Trophoblast cell (in vitro differentiated cells and primary cell): ENCODE measurements at regions not wholly inside any gene's neighbourhood (a gene's known extent, or its start where the extent isn't known, plus 50 kb on each side); places are given as distances from the start of the nearest gene placed in this dataset.

ENCODE experiments used
- DNase-seq, 2 donors: peaks; one replicate each; pipeline ENCODE4 v3.0.0-alpha.2; 2016
- H2AFZ ChIP-seq: 2 replicates; pipeline ENCODE4 v1.6.1; 2013; ENCODE audit warnings: low read length, moderate library complexity, mild to moderate bottlenecking; ENCODE audit not compliant: insufficient read depth, poor library complexity
- H2AK5ac ChIP-seq: 2 replicates; pipeline ENCODE4 v1.6.1; 2013; ENCODE audit warnings: mild to moderate bottlenecking, low read length
- H2BK120ac ChIP-seq: 2 replicates; pipeline ENCODE4 v1.6.1; 2013; ENCODE audit warnings: low read length, mild to moderate bottlenecking, moderate library complexity; ENCODE audit not compliant: insufficient read depth, poor library complexity
- H2BK12ac ChIP-seq: 2 replicates; pipeline ENCODE4 v1.6.1; 2013; ENCODE audit warnings: mild to moderate bottlenecking, low read length, moderate library complexity
- H2BK5ac ChIP-seq: 2 replicates; pipeline ENCODE4 v1.6.1; 2013; ENCODE audit warnings: low read length, low read depth, moderate library complexity, mild to moderate bottlenecking; ENCODE audit not compliant: poor library complexity
- H3K14ac ChIP-seq: 2 replicates; pipeline ENCODE4 v1.6.1; 2013; ENCODE audit warnings: mild to moderate bottlenecking, low read length
- H3K18ac ChIP-seq: 2 replicates; pipeline ENCODE4 v1.6.1; 2013; ENCODE audit warnings: mild to moderate bottlenecking, low read length
- H3K23ac ChIP-seq: 2 replicates; pipeline ENCODE4 v1.6.1; 2013; ENCODE audit warnings: low read length
- H3K27ac ChIP-seq: 2 replicates; pipeline ENCODE4 v1.5.1; 2013; ENCODE audit warnings: low read depth, mild to moderate bottlenecking, inconsistent platforms, low read length, moderate library complexity
- H3K27me3 ChIP-seq: 2 replicates; pipeline ENCODE4 v1.6.1; 2013; ENCODE audit warnings: inconsistent platforms, mild to moderate bottlenecking, low read length, moderate library complexity; ENCODE audit not compliant: insufficient read depth
- H3K36me3 ChIP-seq, 2 experiments: 1 replicate in 1 of 2; 2 replicates in 1 of 2; pipeline ENCODE4 v1.6.1; 2013; ENCODE audit warnings: low read length in 2 of 2, mild to moderate bottlenecking in 2 of 2, moderate library complexity in 1 of 2; ENCODE audit not compliant: insufficient read depth in 2 of 2, control insufficient read depth in 1 of 2
- H3K4ac ChIP-seq: 2 replicates; pipeline ENCODE4 v1.6.1; 2013; ENCODE audit warnings: low read depth, mild to moderate bottlenecking, low read length, moderate library complexity
- H3K4me1 ChIP-seq, 2 experiments: 1 replicate in 1 of 2; 2 replicates in 1 of 2; pipeline ENCODE4 v1.6.1; 2013; ENCODE audit warnings: low read length in 2 of 2, mild to moderate bottlenecking in 2 of 2, moderate library complexity in 1 of 2; ENCODE audit not compliant: insufficient read depth in 2 of 2, control insufficient read depth in 1 of 2
- H3K4me2 ChIP-seq: 2 replicates; pipeline ENCODE4 v1.6.1; 2013; ENCODE audit warnings: inconsistent platforms, mild to moderate bottlenecking, low read length, moderate library complexity
- H3K4me3 ChIP-seq: 2 replicates; pipeline ENCODE4 v1.5.1; 2013; ENCODE audit warnings: mild to moderate bottlenecking, low read depth, low read length, inconsistent platforms
- H3K79me1 ChIP-seq: one replicate; pipeline ENCODE4 v1.6.1; 2013; ENCODE audit warnings: low read length
- H3K79me2 ChIP-seq: 2 replicates; pipeline ENCODE4 v1.6.1; 2013; ENCODE audit warnings: low read length, mild to moderate bottlenecking; ENCODE audit not compliant: control insufficient read depth, insufficient read depth, poor library complexity
- H3K9ac ChIP-seq: 2 replicates; pipeline ENCODE4 v1.6.1; 2013; ENCODE audit warnings: mild to moderate bottlenecking, low read length
- H3K9me3 ChIP-seq: 2 replicates; pipeline ENCODE4 v1.6.1; 2013; ENCODE audit warnings: low read depth, mild to moderate bottlenecking, control low read depth, inconsistent platforms, low read length; ENCODE audit not compliant: insufficient read depth
- H4K12ac ChIP-seq: 2 replicates; pipeline ENCODE4 v1.6.1; 2013; ENCODE audit warnings: low read depth, mild to moderate bottlenecking, low read length, moderate library complexity
- H4K8ac ChIP-seq: 2 replicates; pipeline ENCODE4 v1.6.1; 2013; ENCODE audit warnings: low read depth, mild to moderate bottlenecking, low read length, moderate library complexity
- H4K91ac ChIP-seq: one replicate; pipeline ENCODE4 v1.6.1; 2013; ENCODE audit warnings: low read depth, mild to moderate bottlenecking, low read length, moderate library complexity
- WGBS: extraction: QIAGEN DNeasy Blood & Tissue Kit; methylation state at CpG from one replicate; pipeline ENCODE4 v1.1.7; 2013; ENCODE audit warnings: missing lambda C conversion rate; ENCODE audit not compliant: insufficient read length, insufficient coverage; ENCODE audit errors: extremely low coverage; 5-methylcytosine and 5-hydroxymethylcytosine counted together

DNA sequence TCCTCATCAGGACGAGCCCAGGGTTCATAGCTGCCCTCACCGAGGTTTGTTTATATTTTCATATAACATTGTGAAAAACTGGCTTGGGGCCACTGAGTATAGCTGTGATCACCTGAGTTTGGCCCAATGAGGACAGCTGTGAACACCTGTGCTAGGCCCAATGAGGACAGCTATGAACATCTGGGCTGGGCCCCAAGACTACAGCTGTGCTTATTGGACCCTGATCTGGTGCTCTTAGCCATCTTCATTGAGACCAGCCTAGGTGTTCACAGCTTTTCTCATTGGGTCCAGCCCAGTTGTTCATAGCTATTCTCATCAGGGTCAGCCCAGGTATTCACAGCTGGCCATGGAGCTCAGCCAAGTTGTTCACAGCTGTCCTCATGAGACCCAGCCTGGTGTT, 1167.3 kb downstream of the UQCRFS1 start:
- H3K4me3 ChIP-seq: no peak overlapping the region
- no CpG with 5 or more reads among the region's 2 CpGs for WGBS
- no peak overlapping the region for H3K9ac ChIP-seq
- H3K36me3 ChIP-seq: no peaks in the 10 kb centered on the region
- no peaks in the 10 kb centered on the region for H3K4me1 ChIP-seq
- no peak for DNase-seq
- no peak overlapping the region for H4K12ac ChIP-seq
- H3K4me2 ChIP-seq: no peak overlapping the region
- no peak overlapping the region for H2AK5ac ChIP-seq
- H3K27ac ChIP-seq: no peak overlapping the region
- H2BK5ac ChIP-seq: no peak overlapping the region
- H3K4ac ChIP-seq: no peak overlapping the region
- no peak overlapping the region for H2BK12ac ChIP-seq
- H3K14ac ChIP-seq: no peak overlapping the region
- no peaks in the 10 kb centered on the region for H3K27me3 ChIP-seq
- peaks cover 6% of the 10 kb centered on the region for H3K9me3 ChIP-seq
- no peaks in the 10 kb centered on the region for H3K79me1 ChIP-seq
- no peak overlapping the region for H4K91ac ChIP-seq
- H3K79me2 ChIP-seq: no peaks in the 10 kb centered on the region
- H4K8ac ChIP-seq: no peak overlapping the region
- no peak overlapping the region for H3K23ac ChIP-seq
- no peak overlapping the region for H2AFZ ChIP-seq
- H3K18ac ChIP-seq: no peak overlapping the region
- no peak overlapping the region for H2BK120ac ChIP-seq

DNA sequence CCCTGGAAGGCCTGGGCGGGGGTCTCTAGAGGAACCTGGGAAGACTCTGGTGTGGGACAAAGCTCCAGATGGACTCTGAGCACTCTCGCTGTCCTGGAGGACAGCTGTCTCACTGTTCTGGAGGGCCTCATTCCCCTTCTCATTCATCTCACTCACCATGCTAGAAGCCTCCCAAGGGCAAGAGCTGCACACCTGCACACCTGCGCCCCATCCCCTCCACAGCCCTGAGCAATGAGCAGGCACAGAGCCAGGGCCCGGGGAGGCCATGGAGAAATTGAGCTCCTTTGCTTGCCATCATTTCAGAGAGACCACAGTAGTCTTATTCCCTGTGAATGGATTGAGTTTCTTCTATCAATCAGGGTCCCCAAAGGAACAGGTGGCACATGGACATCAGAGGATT, 1168.5 kb downstream of the UQCRFS1 start:
- Histone ChIP-seq H2BK12ac (no peak overlapping the region), H4K8ac (no peak overlapping the region), H3K9ac (no peak overlapping the region), H3K4ac (no peak overlapping the region), H3K4me3 (no peak overlapping the region), H2AFZ (no peak overlapping the region), H3K23ac (no peak overlapping the region), H2BK120ac (no peak overlapping the region), H3K36me3 (no peaks in the 10 kb centered on the region), H3K18ac (no peak overlapping the region), H2AK5ac (no peak overlapping the region), H4K91ac (no peak overlapping the region), H4K12ac (no peak overlapping the region), H3K9me3 (peaks cover 4% of the 10 kb centered on the region), H3K4me1 (no peaks in the 10 kb centered on the region), H3K14ac (no peak overlapping the region), H3K79me2 (no peaks in the 10 kb centered on the region), H2BK5ac (no peak overlapping the region), H3K27ac (no peak overlapping the region), H3K4me2 (no peak overlapping the region), H3K79me1 (no peaks in the 10 kb centered on the region), H3K27me3 (no peaks in the 10 kb centered on the region)
- WGBS: no CpG with 5 or more reads among the region's 4 CpGs
- no peak for DNase-seq

DNA sequence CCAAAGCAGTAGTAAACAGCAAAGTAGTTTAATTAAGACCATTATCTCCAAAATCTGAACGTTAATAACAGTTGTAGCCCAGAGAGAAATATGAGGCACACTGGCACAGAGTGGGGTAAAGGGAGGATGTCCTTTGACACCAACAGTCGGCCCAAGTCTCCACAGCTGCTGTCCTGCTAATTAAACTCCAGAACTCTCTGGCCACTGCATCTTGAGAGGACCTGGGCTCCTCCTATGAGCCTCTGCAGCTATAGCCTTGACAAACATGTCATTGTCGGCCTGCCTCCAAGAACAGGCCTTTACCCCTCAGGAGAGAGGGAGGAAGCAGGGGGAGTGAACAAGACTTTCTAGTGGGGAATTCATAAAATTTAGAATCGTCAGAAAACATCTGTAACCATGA, 1170.4 kb downstream of the UQCRFS1 start:
- Histone ChIP-seq H4K12ac (no peak overlapping the region), H3K27ac (no peak overlapping the region), H3K9me3 (peaks cover 4% of the 10 kb centered on the region), H2BK5ac (no peak overlapping the region), H4K8ac (no peak overlapping the region), H3K4me2 (no peak overlapping the region), H3K23ac (no peak overlapping the region), H2AFZ (no peak overlapping the region), H2BK120ac (no peak overlapping the region), H3K14ac (no peak overlapping the region), H3K36me3 (no peaks in the 10 kb centered on the region), H3K18ac (no peak overlapping the region), H4K91ac (no peak overlapping the region), H2AK5ac (no peak overlapping the region), H3K79me2 (no peaks in the 10 kb centered on the region), H3K4me3 (no peak overlapping the region), H2BK12ac (no peak overlapping the region), H3K4ac (no peak overlapping the region), H3K27me3 (no peaks in the 10 kb centered on the region), H3K9ac (no peak overlapping the region), H3K4me1 (peaks cover 0 to 6% of the 10 kb centered on the region in 2 experiments), H3K79me1 (no peaks in the 10 kb centered on the region)
- DNase-seq: no peak
- no CpG with 5 or more reads among the region's 4 CpGs for WGBS

DNA sequence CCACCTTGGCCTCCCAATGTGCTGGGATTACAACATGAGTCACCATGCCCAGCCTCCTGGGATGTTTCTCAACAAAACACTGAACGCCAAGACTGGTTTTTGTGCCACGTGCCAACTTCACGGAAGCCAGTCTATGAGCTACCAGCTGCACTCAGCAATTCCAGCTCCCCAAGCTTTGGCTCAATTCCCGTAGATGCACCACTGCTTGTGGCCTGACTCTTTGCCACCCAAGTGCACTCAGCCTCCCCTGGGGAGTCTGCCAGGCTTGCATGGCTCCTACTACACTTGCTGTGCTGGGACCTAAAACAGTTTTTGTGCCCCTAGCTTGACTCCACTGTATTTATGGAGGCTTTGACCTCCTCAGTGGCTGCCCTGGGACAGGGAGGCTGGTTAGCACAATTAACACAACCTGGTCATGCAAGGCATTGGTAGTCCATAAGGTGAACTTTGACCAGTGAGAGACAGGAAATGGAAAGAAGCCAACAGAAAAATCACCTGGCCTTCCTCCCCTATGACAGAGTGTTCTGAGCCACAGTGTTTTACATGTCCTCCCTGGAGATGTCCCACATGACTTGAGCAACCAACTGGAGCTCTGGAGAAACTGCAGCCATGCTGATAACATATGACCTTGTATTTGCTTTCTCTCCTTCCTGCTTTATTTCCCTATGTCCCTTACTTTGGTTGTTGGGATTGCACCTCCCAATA, 1173.1 kb downstream of the UQCRFS1 start:
- H4K8ac ChIP-seq: no peak overlapping the region

More for the DNA sequence above, 1173.1 kb downstream of the UQCRFS1 start:
- Histone ChIP-seq H3K4me2 (no peak overlapping the region), H3K4me1 (peaks cover 0 to 6% of the 10 kb centered on the region in 2 experiments), H4K91ac (no peak overlapping the region), H4K12ac (no peak overlapping the region), H3K14ac (no peak overlapping the region), H2AFZ (no peak overlapping the region), H3K4ac (no peak overlapping the region), H3K79me2 (no peaks in the 10 kb centered on the region), H2AK5ac (no peak overlapping the region), H3K4me3 (no peak overlapping the region), H3K9me3 (no peaks in the 10 kb centered on the region), H3K18ac (no peak overlapping the region), H2BK12ac (no peak overlapping the region), H2BK5ac (no peak overlapping the region), H2BK120ac (no peak overlapping the region), H3K23ac (no peak overlapping the region), H3K27me3 (no peaks in the 10 kb centered on the region), H3K27ac (no peak overlapping the region), H3K79me1 (no peaks in the 10 kb centered on the region), H3K36me3 (no peaks in the 10 kb centered on the region), H3K9ac (no peak overlapping the region)
- WGBS: no CpG with 5 or more reads among the region's 4 CpGs
- DNase-seq: no peak
